ENCODE measurements at regions not wholly inside any gene's neighbourhood (a gene's known extent, or its start where the extent isn't known, plus 50 kb on each side); places are given as distances from the start of the nearest gene placed in this dataset.

DNA sequence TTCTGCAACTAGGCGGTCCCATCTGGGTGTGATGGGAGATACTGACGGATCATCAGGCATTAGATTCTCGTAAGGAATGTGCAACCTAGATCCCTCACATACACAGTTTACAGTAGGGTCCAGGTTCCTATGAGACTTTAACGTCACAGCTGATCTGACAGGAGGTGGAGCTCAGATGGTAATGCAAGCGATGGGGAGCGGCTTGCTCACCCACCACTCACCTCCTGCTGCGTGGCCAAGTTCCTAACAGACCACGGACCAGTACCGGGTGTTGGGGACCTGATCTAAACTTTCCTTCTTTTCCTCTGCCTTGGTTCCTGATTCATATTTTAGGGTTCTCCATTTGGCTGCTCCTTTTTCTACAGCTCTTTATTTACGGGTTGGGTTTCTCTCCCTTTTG lies 479.8 kb downstream of the BCAT1 start:
- Histone ChIP-seq H3K14ac (replicated peaks; ENCODE audit: low read depth, low read length) (no peak overlapping the region), H2BK120ac (ENCODE audit: low read depth, low read length) (no peak overlapping the region), H3K9me1 (ENCODE audit: insufficient read depth, low read length) (peaks cover 3% of the 10 kb centered on the region; the same call in 1 of the 2 replicates), H3K18ac (ENCODE audit: low read depth, low read length) (no peak overlapping the region), H4K20me1 (ENCODE audit: insufficient read depth, low read length) (no peaks in the 10 kb centered on the region), H3K36me3 (ENCODE audit: control insufficient read depth, insufficient read depth, low read length) (no peaks in the 10 kb centered on the region), H3K9me3 (ENCODE audit: control insufficient read depth, insufficient read depth, low read length) (peaks cover 3% of the 10 kb centered on the region; the same call in 1 of the 2 replicates), H3K27me3 (ENCODE audit: control insufficient read depth, insufficient read depth, low read length) (no peaks in the 10 kb centered on the region), H2BK15ac (ENCODE audit: low read depth, low read length) (no peak overlapping the region), H2AK5ac (ENCODE audit: low read depth, low read length) (no peak overlapping the region), H2BK20ac (ENCODE audit: low read depth, low read length) (no peak overlapping the region), H3K4me2 (ENCODE audit: low read depth, low read length) (no peak overlapping the region), H4K5ac (ENCODE audit: low read depth, low read length) (no peak overlapping the region), H3K4me1 (ENCODE audit: control insufficient read depth, insufficient read depth, low read length) (no peaks in the 10 kb centered on the region; the same call in 1 of the 2 replicates), H3K79me1 (ENCODE audit: low read depth in 1 of 2, low read length in 2 of 2) (peaks cover 2 to 25% of the 10 kb centered on the region in 2 experiments; a peak in 2 of 4 replicates), H2BK5ac (ENCODE audit: low read depth, low read length, poor library complexity, severe bottlenecking) (no peak overlapping the region), H3K27ac (ENCODE audit: insufficient read depth, low read length) (no peak overlapping the region), H4K91ac (ENCODE audit: insufficient read depth, low read depth, low read length) (no peak overlapping the region), H3K23ac (ENCODE audit: low read depth, low read length) (no peak overlapping the region), H4K8ac (ENCODE audit: low read depth in 2 of 2, low read length in 2 of 2) (no peak overlapping the region), H3K4me3 (ENCODE audit: insufficient read depth, low read depth, low read length) (no peak overlapping the region), H2AFZ (replicated peaks; ENCODE audit: low read length, poor library complexity) (no peak overlapping the region), H2AK9ac (replicated peaks; ENCODE audit: low read depth, low read length, poor library complexity) (no peak overlapping the region), H3K56ac (ENCODE audit: extremely low read depth, insufficient read depth, low read length) (no peak overlapping the region), H3K9ac (ENCODE audit: low read depth, low read length) (no peak overlapping the region), H3K4ac (ENCODE audit: low read depth, low read length) (no peak overlapping the region)
- dilution Hi-C loops (cut with HindIII; ENCODE audit: low sequenced_read_pairs, unreplicated experiment) (no loop called here), intact Hi-C loops (cut with micrococcal nuclease) (no loop called here), in situ Hi-C loops (cut with MboI; ENCODE audit: low sequenced_read_pairs) (no loop called here)
- no peak for TF ChIP-seq MAZ (IDR thresholded peaks at IDR 0.05; ENCODE audit: borderline replicate concordance, low read depth, low read length)
- TF ChIP-seq FOS (IDR thresholded peaks at IDR 0.05; ENCODE audit: low read depth, low read length) = no peak
- no TSS peak for BruUV-seq (replicated peaks)
- ChIA-PET CTCF (no interaction called here), POLR2A (ENCODE audit: unreplicated experiment) (no interaction called here)
- DNase-seq = no peak
- WGBS, 2 experiments (ENCODE audit: extremely low coverage in 2 of 2, insufficient read length in 1 of 2) = no CpG with 5 or more reads among the region's 10 CpGs
- ATAC-seq (ENCODE audit: low read depth) = no peak

All from IMR-90 (cell line).